Prostate gland (tissue), 2 donors: ENCODE measurements at regions not wholly inside any gene's neighbourhood (a gene's known extent, or its start where the extent isn't known, plus 50 kb on each side); places are given as distances from the start of the nearest gene placed in this dataset.

Experiments used
- DNase-seq: peaks from one replicate; pipeline ENCODE4 v3.0.0-alpha.2; 2019; ENCODE audit warnings: low spot score
- H3K27ac ChIP-seq, 2 donors: fragments of 200-600 bp; sonication (generic); 2 replicates each; pipeline ENCODE4 v1.5.1; 2017 to 2019
- H3K27me3 ChIP-seq: fragments of 200-600 bp; sonication (generic); replicated peaks from 2 replicates; pipeline ENCODE4 v1.5.1; 2019; ENCODE audit not compliant: insufficient read depth
- H3K36me3 ChIP-seq, 2 donors: fragments of 200-600 bp; sonication (generic); 1 replicate in 1 of 2; 2 replicates in 1 of 2; pipeline versions ENCODE4 v1.5.1 to v1.8.1; 2017 to 2019
- H3K4me1 ChIP-seq: fragments of 200-600 bp; sonication (generic); replicated peaks from 2 replicates; pipeline ENCODE4 v1.5.1; 2019
- H3K4me3 ChIP-seq, 2 donors: fragments of 200-600 bp; sonication (generic); 2 replicates each; pipeline ENCODE4 v1.5.1; 2017 to 2019
- H3K9me3 ChIP-seq: fragments of 200-600 bp; sonication (generic); 2 replicates; pipeline ENCODE4 v1.5.1; 2017
- POLR2A ChIP-seq: fragments of 450-650 bp; IDR thresholded peaks from one replicate; pipeline ENCODE4 v1.6.1; 2016; ENCODE audit warnings: antibody characterized with exemption, mild to moderate bottlenecking
- POLR2AphosphoS5 ChIP-seq: sonication (generic); formaldehyde crosslinking; IDR thresholded peaks from one replicate; pipeline ENCODE4 v1.6.1; 2017; ENCODE audit warnings: antibody characterized with exemption
- WGBS: methylation state at CpG from one replicate; pipeline ENCODE4 v1.1.5; 2018; 5-methylcytosine and 5-hydroxymethylcytosine counted together
- intact Hi-C: fragments of 100-400 bp; cut with DNase I; formaldehyde crosslinking; loops from one replicate; pipeline ENCODE4 v1.14.2; 2022
- TF ChIP-seq, protein P1 (sequence below), 4 experiments: fragments of 200-600 bp in 2 of 4; fragments of 450-650 bp in 2 of 4; sonication (generic) in 2 of 4; IDR thresholded peaks; 1 replicate in 3 of 4; 2 replicates in 1 of 4; pipeline ENCODE4 v1.5.1; 2016 to 2019; ENCODE audit warnings: antibody characterized with exemption in 4 of 4, mild to moderate bottlenecking in 2 of 4, moderate library complexity in 2 of 4

DNA sequence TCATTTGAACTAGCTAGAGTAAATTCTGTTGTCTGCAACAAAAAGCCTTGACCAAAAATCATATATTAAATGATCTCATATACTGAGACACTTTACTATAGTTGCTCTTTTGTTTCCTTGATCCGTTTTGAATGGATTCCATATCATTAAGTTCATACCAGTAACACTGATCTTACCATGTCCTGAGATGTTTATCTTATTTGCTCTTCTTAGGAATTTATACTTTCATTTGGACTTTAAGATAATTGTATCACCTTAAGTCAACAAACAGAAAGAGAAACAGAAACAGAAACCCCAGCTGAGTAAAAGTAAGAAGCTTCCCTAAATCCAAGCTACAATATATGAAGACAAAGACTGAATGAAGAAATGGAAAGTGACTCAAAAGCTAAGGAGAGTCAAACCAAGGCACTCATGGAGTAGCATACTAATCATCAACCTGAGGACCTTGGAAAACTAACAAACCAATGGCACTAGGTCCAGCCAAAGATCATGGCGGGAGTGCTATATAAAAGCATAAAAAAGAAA, 106.5 kb upstream of the COX10 start:
- intact Hi-C loops = no loop called here
- no peak for TF ChIP-seq POLR2AphosphoS5
- TF ChIP-seq, protein P1, sequence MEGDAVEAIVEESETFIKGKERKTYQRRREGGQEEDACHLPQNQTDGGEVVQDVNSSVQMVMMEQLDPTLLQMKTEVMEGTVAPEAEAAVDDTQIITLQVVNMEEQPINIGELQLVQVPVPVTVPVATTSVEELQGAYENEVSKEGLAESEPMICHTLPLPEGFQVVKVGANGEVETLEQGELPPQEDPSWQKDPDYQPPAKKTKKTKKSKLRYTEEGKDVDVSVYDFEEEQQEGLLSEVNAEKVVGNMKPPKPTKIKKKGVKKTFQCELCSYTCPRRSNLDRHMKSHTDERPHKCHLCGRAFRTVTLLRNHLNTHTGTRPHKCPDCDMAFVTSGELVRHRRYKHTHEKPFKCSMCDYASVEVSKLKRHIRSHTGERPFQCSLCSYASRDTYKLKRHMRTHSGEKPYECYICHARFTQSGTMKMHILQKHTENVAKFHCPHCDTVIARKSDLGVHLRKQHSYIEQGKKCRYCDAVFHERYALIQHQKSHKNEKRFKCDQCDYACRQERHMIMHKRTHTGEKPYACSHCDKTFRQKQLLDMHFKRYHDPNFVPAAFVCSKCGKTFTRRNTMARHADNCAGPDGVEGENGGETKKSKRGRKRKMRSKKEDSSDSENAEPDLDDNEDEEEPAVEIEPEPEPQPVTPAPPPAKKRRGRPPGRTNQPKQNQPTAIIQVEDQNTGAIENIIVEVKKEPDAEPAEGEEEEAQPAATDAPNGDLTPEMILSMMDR (IDR thresholded peaks at IDR 0.05) = no peak
- no peak for TF ChIP-seq POLR2A
- no peaks in the 10 kb centered on the region for H3K36me3 ChIP-seq

DNA sequence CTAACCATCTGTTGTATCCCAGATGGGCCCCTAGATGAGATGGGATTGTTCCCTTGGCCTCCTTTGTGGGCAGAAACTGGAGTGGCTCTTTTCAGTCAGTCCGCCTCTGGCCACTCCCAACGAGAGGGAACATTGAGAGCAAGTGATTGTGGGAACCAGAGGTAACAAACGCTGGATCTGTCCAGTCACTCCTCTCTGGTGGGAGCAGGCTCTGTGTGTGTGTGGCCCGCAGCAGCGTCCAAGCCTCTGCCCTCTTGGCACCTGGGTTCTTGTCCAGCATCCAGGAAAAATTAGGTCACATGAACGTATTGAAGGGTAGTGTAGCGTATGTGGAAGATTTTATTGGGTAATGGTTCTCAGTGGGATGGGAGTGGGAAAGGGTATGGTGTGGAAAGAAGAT, 101.9 kb upstream of the COX10 start:
- Histone ChIP-seq H3K9me3 (no peaks in the 10 kb centered on the region), H3K4me3 (no peak overlapping the region), H3K27me3 (no peaks in the 10 kb centered on the region), H3K36me3 (no peaks in the 10 kb centered on the region), H3K27ac (no peak overlapping the region), H3K4me1 (no peaks in the 10 kb centered on the region)
- DNase-seq = no peak
- WGBS = 89% methylated on average over 7 of the region's 7 CpGs
- intact Hi-C loops = no loop called here
- TF ChIP-seq, protein P1 (IDR thresholded peaks at IDR 0.05) = no peak
- TF ChIP-seq POLR2AphosphoS5 = no peak
- no peak for TF ChIP-seq POLR2A

More for the DNA sequence above, 106.5 kb upstream of the COX10 start:
- no peaks in the 10 kb centered on the region for H3K4me1 ChIP-seq
- H3K4me3 ChIP-seq = no peak overlapping the region
- no peaks in the 10 kb centered on the region for H3K9me3 ChIP-seq
- H3K27ac ChIP-seq = no peak overlapping the region
- H3K27me3 ChIP-seq = no peaks in the 10 kb centered on the region
- 75% methylated on average over 2 of the region's 2 CpGs for WGBS
- DNase-seq = no peak

DNA sequence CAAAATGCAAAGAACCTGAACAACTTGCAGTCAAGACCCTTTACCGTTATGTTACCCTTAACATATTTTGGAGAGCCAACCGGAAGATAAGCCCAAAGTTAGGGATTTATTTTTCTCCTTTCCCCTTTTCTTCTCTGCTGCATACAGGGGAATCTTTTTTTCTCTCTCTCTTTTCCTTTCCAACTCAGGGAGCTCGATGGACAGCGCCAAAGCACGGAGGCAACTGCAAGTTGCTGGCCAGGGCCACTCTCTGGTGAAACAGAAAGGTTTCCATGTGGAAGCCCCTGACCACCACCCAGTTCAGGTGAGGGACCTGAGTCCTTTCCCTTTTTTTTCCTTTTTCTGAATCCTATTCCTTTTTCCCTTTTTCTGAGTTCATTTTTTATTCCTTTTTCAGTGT, 98.8 kb upstream of the COX10 start:
- 69% methylated on average over 5 of the region's 5 CpGs for WGBS
- no peak for DNase-seq

DNA sequence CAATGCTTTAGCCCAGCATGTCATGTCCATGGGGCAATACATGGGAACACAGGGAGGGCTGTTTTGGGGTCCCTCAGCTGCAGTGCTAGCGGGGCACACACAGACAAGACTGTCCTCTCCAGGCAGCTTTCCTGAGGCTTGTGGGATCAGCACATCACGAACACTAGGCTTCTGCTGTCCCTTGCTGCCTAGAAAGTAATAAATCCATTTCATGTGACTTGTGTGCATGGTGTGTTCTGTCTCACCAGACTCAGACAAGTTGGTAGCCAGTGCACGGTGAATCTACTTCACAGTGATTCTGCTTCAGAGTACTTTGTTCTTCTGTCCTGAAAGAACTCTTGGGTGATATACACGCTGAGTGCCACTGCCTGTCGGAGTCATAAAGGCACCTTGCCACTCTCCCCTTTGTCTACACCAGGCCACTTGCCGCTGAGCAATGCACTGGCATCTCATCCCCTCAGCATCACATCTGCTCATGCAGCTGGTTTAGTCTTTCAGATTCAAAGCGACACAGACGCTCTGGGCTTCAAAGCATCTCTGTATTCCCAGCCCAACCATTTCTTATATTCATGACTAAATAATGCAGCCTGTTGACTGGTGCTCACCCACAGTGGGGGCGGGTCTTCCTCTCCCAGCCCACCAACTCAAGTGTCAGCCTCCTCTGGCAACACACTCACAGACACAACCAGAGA, 95.2 kb upstream of the COX10 start:
- H3K36me3 ChIP-seq = no peaks in the 10 kb centered on the region
- intact Hi-C loops = no loop called here
- H3K9me3 ChIP-seq = no peaks in the 10 kb centered on the region
- WGBS = 82% methylated on average over 9 of the region's 9 CpGs
- no peaks in the 10 kb centered on the region for H3K4me1 ChIP-seq
- no peak overlapping the region for H3K4me3 ChIP-seq
- TF ChIP-seq POLR2AphosphoS5 (no peak), POLR2A (no peak)
- TF ChIP-seq, protein P1 (IDR thresholded peaks at IDR 0.05) = no peak
- no peaks in the 10 kb centered on the region for H3K27me3 ChIP-seq
- no peak overlapping the region for H3K27ac ChIP-seq
- DNase-seq = no peak

More for the DNA sequence above, 98.8 kb upstream of the COX10 start:
- no peaks in the 10 kb centered on the region for H3K36me3 ChIP-seq
- H3K4me1 ChIP-seq = no peaks in the 10 kb centered on the region
- no peak for TF ChIP-seq POLR2A
- TF ChIP-seq POLR2AphosphoS5 = no peak
- TF ChIP-seq, protein P1 (IDR thresholded peaks at IDR 0.05) = no peak
- H3K9me3 ChIP-seq = no peaks in the 10 kb centered on the region
- H3K27ac ChIP-seq = no peak overlapping the region
- H3K27me3 ChIP-seq = no peaks in the 10 kb centered on the region
- H3K4me3 ChIP-seq = no peak overlapping the region
- intact Hi-C loops = no loop called here

DNA sequence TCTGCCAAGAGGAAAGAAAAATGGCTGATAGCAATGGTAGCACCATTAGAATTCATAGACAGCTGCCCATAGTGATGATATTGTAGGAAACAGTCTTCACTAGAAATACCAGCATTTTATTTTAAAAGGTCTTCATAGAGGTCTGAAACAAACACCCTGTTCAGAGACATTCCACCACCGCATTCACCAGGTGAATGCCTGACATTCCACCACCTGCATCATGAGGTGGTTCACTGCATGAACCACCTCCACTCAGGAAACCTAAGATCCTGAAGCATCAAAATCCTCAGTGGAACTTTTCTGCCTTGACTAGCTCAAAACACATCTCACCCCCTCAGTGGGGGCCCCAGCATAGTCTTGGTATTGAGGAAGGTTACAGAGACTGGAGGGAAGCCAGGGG, 91.5 kb upstream of the COX10 start:
- Histone ChIP-seq H3K4me3 (no peak overlapping the region), H3K36me3 (no peaks in the 10 kb centered on the region), H3K27ac (no peak overlapping the region), H3K4me1 (no peaks in the 10 kb centered on the region), H3K9me3 (no peaks in the 10 kb centered on the region), H3K27me3 (no peaks in the 10 kb centered on the region)
- 92% methylated on average over 1 of the region's 1 CpG for WGBS
- no peak for DNase-seq
- intact Hi-C loops = no loop called here
- TF ChIP-seq POLR2AphosphoS5 (no peak), POLR2A (no peak)
- TF ChIP-seq, protein P1 (IDR thresholded peaks at IDR 0.05) = no peak
